ENCODE measurements at regions not wholly inside any gene's neighbourhood (a gene's known extent, or its start where the extent isn't known, plus 50 kb on each side); places are given as distances from the start of the nearest gene placed in this dataset.

GRCh38 chr14:85444635-85445034, 85.3 kb upstream of the FLRT2 start:
- WGBS (ENCODE audit: missing lambda C conversion rate): 58% methylated on average over 3 of the region's 3 CpGs
- H3K4me3 ChIP-seq: no peak overlapping the region
- CTCF ChIA-PET: interaction anchor here (0.6 kb wide), 1 partner anchor 23 kb away, joined by 3 read pairs; no protein-coding TSS in a partner anchor
- DNase-seq (ENCODE audit: low read depth in 1 of 2, low spot score in 1 of 2) (no peak), FAIRE-seq (no peak), ATAC-seq (no peak)
- no peaks in the 10 kb centered on the region for H3K9me3 ChIP-seq
- H3K4me1 ChIP-seq: peaks cover 43% of the 10 kb centered on the region
- H3K27ac ChIP-seq: peak overlapping the region in 1 of 2 experiments; percentile 12; a peak in 1 of 6 replicates
- POLR2A ChIA-PET: no interaction called here
- no peak overlapping the region for H3K4me2 ChIP-seq
- TF ChIP-seq RNF2 (IDR thresholded peaks at IDR 0.05; ENCODE audit: borderline replicate concordance, low read depth) (no peak), HOXB5 (CRISPR knock-in tag; IDR thresholded peaks at IDR 0.05) (no peak), HOXB13 (CRISPR knock-in tag; IDR thresholded peaks at IDR 0.05; ENCODE audit: low read depth) (no peak), ZSCAN20 (CRISPR knock-in tag; IDR thresholded peaks at IDR 0.05) (no peak), NR3C1 (IDR thresholded peaks at IDR 0.05) (no peak), JUNB (IDR thresholded peaks at IDR 0.05) (no peak), RAD21 (conservative IDR thresholded peaks at IDR 0.05 in 1 of 2, IDR thresholded peaks at IDR 0.05 in 1 of 2) (no peak)

GRCh38 chr14:85445151-85445795, 84.7 kb upstream of the FLRT2 start:
- ATAC-seq (no peak), FAIRE-seq (no peak), DNase-seq (ENCODE audit: low read depth in 1 of 2, low spot score in 1 of 2) (no peak)
- Histone ChIP-seq H3K4me3 (no peak overlapping the region), H3K4me2 (no peak overlapping the region), H3K4me1 (peaks cover 37% of the 10 kb centered on the region), H3K27ac (0 out of 6 replicates have a peak overlapping the region, but pooled peaks of 1 of the 2 experiments have one; percentile 12), H3K9me3 (no peaks in the 10 kb centered on the region)
- TF ChIP-seq KDM5A (IDR thresholded peaks at IDR 0.05) (no peak), HDAC2 (IDR thresholded peaks at IDR 0.05) (no peak), HOXB13 (CRISPR knock-in tag; IDR thresholded peaks at IDR 0.05; ENCODE audit: low read depth) (no peak), CHD4 (IDR thresholded peaks at IDR 0.05; ENCODE audit: borderline replicate concordance) (no peak), GATA3 (IDR thresholded peaks at IDR 0.05; ENCODE audit: borderline replicate concordance) (no peak), BCL3 (IDR thresholded peaks at IDR 0.05) (no peak), RAD21 (conservative IDR thresholded peaks at IDR 0.05 in 1 of 2, IDR thresholded peaks at IDR 0.05 in 1 of 2) (no peak), HOXB5 (CRISPR knock-in tag; IDR thresholded peaks at IDR 0.05) (no peak), JUNB (IDR thresholded peaks at IDR 0.05) (no peak), EHMT2 (IDR thresholded peaks at IDR 0.05; ENCODE audit: low read depth) (no peak), TP53 (CRISPR knock-in tag; IDR thresholded peaks at IDR 0.05) (no peak), ZSCAN20 (CRISPR knock-in tag; IDR thresholded peaks at IDR 0.05) (no peak)
- ChIA-PET CTCF (interaction anchor here (1.4 kb wide), 1 partner anchor 83 kb away, joined by 3 read pairs; no protein-coding TSS in a partner anchor), POLR2A (no interaction called here)
- WGBS (ENCODE audit: missing lambda C conversion rate): 86% methylated on average over 3 of the region's 3 CpGs

GRCh38 chr14:85447883-85448282, 82.1 kb upstream of the FLRT2 start:
- CTCF ChIA-PET: no interaction called here
- WGBS (ENCODE audit: missing lambda C conversion rate): 69% methylated on average over 2 of the region's 2 CpGs
- FAIRE-seq: no peak

More at GRCh38 chr14:85447883-85448282, 82.1 kb upstream of the FLRT2 start:
- H3K4me1 ChIP-seq: peaks cover 11% of the 10 kb centered on the region; the same call in 2 of the 3 replicates
- no peaks in the 10 kb centered on the region for H3K9me3 ChIP-seq
- ATAC-seq (no peak), DNase-seq (ENCODE audit: low read depth in 1 of 2, low spot score in 1 of 2) (no peak)
- no peak overlapping the region for H3K4me2 ChIP-seq
- no peak overlapping the region for H3K27ac ChIP-seq
- POLR2A ChIA-PET: interaction anchor here (0.6 kb wide), 1 partner anchor 27 kb away, joined by 6 read pairs; no protein-coding TSS in a partner anchor
- TF ChIP-seq E2F6 (IDR thresholded peaks at IDR 0.05; ENCODE audit: borderline replicate concordance, low read depth) (no peak), CTCF (IDR thresholded peaks at IDR 0.05) (no peak), MAX (IDR thresholded peaks at IDR 0.05) (no peak), FOSL2 (IDR thresholded peaks at IDR 0.05) (no peak), FOSL2 (CRISPR knock-in tag; IDR thresholded peaks at IDR 0.05) (no peak), CHD4 (IDR thresholded peaks at IDR 0.05; ENCODE audit: borderline replicate concordance) (no peak), ZNF302 (CRISPR knock-in tag; IDR thresholded peaks at IDR 0.05) (no peak)
- no peak overlapping the region for H3K4me3 ChIP-seq
